GM12873 (cell line): ENCODE measurements at regions not wholly inside any gene's neighbourhood (a gene's known extent, or its start where the extent isn't known, plus 50 kb on each side); places are given as distances from the start of the nearest gene placed in this dataset.

Experiments used
- CTCF ChIP-seq: IDR thresholded peaks from 2 replicates; pipeline ENCODE4 v1.5.1; 2012; ENCODE audit warnings: low read depth, mild to moderate bottlenecking, moderate library complexity, low read length, control low read depth; ENCODE audit not compliant: insufficient read depth; ENCODE audit errors: missing control alignments

DNA sequence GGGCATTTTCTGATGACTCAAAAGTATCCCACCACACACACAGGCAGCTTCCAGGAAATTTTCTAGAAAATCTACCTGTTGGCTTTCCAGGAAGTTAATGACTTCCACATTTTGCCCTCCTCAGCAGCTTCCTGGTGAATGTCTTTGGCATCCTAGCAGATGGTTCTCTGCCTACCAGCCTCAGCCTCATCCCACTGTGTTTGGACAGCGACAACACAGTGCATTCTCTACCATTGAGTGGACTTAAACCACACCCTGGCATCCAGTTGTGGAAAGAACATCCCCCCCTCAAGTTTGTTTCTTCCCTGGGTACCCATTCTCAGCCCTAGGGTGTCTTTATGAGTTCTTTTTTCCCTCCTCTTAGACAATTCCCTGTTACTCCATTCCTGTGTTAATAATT is 50.8 kb upstream of the GADL1 start:
- no peak for TF ChIP-seq CTCF

- no peak for TF ChIP-seq CTCF
These were observed 54.0 kb upstream of the GADL1 start for GRCh38 chr3:30948426-30948825.

DNA sequence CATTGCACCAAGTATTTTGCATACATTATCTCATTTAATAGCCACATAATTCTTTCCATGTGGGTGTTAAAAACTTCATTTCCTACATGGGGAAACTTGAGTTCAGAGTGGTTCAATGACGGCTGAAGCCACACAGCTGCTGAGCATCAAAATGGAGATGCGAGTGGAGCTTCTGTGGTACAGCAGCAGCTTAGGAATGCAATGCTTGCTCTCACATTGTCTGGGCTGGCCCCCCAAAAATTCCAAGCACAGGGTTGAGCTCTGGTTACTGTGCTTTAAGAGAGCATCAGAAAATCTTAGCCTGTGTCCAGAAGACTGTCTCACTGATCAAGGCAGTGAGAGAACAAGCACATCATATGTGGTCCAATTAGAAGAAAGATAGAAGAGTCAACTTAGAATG is 57.4 kb upstream of the GADL1 start:
- TF ChIP-seq CTCF = no peak

DNA sequence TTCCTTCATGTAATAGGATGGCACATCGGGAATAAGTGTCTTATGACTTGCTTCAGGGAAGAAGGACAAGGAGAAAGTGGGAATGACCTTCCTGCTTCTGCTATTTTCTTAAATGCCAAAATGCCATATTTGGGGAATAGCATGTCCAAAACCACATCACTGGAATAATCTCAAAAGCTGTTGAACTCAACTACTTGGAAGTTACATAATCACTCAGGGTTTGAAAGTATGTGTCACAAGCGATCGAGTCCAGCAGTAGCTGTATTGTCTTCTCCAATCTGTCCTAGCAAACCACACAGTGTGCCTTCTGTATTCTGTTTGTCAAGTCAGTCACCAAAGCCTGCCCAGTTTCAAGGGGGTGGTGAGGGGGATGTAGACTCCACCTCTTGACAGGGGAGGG is 58.3 kb upstream of the GADL1 start:
- no peak for TF ChIP-seq CTCF

DNA sequence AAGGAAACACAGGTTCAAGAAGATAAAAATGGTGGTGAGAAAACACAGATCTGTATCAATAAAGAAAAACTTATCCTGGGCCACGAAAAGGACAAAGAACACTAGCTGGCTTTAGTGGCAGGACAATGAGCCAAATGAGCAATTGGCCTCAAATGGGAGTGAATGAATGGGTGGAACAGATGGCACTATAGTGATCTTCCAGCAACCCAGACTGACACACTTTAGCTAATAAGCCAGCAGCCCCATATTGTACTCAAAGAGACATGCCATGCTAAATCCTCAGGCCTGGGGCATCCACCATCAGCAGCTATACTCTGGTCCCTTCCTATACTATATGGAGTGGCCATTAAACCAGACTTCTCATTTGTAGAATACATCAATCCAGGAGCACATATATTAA is 60.0 kb upstream of the GADL1 start:
- no peak for TF ChIP-seq CTCF

DNA sequence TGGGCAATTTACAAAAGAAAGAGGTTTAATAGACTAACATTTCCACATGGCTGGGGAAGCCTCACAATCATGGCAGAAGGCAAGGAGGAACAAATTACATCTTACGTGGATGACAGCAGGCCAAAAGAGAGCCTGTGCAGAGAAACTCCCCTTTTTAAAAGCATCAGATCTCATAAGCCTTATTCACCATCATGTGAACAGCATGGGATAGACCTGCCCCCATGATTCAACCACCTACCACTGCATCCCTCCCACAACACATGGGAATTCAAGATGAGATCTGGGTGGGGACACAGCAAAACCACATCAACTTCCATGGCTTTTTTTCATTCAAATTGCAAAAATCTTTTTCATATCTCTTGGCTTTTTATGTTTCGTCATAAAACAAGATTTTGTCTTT is 67.6 kb upstream of the GADL1 start:
- no peak for TF ChIP-seq CTCF

- TF ChIP-seq CTCF = no peak
These were observed 68.0 kb upstream of the GADL1 start for GRCh38 chr3:30962493-30962892.
